ENCODE measurements at regions not wholly inside any gene's neighbourhood (a gene's known extent, or its start where the extent isn't known, plus 50 kb on each side); places are given as distances from the start of the nearest gene placed in this dataset.

DNA sequence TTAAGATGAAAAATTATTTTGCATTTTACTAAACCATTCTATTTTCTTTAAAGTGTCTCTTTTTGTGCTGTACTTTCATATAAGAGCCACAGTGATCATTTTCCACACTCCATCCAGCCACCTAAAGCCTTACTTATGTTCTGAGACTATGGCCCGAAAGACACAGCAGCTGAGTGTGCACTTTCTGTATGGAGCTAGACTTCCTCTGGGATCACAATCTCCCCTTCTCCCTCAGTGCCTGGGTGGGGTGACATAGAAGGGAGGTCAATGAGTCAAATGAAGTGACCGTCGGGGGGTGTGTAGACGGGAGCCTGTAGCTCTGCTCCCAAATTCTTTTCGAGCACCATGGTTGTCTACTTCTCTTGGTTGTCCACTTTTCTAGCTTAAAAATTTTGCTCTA lies 97.8 kb upstream of the ARL4C start:
- H2AFZ ChIP-seq (ENCODE audit: low read depth, low read length) = no peak overlapping the region
- H3K9me3 ChIP-seq (ENCODE audit: low read length) = peaks cover 4% of the 10 kb centered on the region
- no peak overlapping the region for H3K4me3 ChIP-seq (ENCODE audit: low read length)
- no peaks in the 10 kb centered on the region for H3K36me3 ChIP-seq (ENCODE audit: insufficient read depth, low read length)
- H3K4me1 ChIP-seq (ENCODE audit: insufficient read depth, low read length) = peaks cover 26% of the 10 kb centered on the region
- no peaks in the 10 kb centered on the region for H3K27me3 ChIP-seq (ENCODE audit: insufficient read depth, low read length)

DNA sequence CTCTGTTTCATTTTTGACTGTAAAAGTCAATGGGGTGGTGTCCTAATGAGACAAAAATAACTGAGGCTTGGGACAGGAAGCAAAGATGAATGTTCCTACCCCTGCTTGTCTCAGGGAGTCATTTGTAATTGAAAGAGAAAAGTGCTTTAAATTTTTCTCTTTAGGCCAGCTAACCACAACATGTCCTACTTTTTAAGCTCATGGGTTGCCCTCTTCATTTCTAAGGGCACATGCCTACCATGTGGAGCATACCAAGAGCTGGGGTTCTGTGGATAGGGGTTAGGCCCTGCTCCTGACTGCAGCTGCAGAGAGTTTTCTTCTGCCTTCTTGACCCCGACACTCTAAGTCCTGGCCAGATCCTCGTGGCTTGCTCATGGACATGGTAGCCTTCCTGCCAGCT lies 96.8 kb upstream of the ARL4C start:
- Histone ChIP-seq H3K4me3 (ENCODE audit: low read length) (no peak overlapping the region), H3K36me3 (ENCODE audit: insufficient read depth, low read length) (no peaks in the 10 kb centered on the region), H2AFZ (ENCODE audit: low read depth, low read length) (no peak overlapping the region), H3K27me3 (ENCODE audit: insufficient read depth, low read length) (no peaks in the 10 kb centered on the region), H3K9me3 (ENCODE audit: low read length) (peaks cover 4% of the 10 kb centered on the region), H3K4me1 (ENCODE audit: insufficient read depth, low read length) (peaks cover 26% of the 10 kb centered on the region)

DNA sequence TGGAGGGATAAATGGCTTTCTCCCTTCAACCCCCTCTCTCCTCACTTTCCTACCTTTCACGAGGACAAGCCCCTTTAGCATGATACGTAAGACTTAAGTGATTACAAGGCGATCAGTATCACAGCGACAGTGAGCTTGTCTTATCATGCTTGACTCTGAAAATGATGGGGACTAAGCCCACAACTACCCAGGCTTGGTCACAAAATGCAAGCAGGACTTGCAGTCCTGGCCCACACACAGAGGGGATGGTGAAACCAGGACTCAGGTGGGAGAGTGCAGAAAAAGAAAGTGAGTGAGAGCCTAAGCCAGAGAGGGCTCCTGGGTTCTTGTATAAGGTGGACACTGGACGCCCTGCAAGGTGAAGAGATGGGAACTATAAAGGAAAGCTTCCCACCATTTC lies 95.7 kb upstream of the ARL4C start:
- H2AFZ ChIP-seq (ENCODE audit: low read depth, low read length) = no peak overlapping the region
- peaks cover 29% of the 10 kb centered on the region for H3K4me1 ChIP-seq (ENCODE audit: insufficient read depth, low read length)
- no peaks in the 10 kb centered on the region for H3K27me3 ChIP-seq (ENCODE audit: insufficient read depth, low read length)
- peaks cover 4% of the 10 kb centered on the region for H3K9me3 ChIP-seq (ENCODE audit: low read length)
- no peaks in the 10 kb centered on the region for H3K36me3 ChIP-seq (ENCODE audit: insufficient read depth, low read length)
- H3K4me3 ChIP-seq (ENCODE audit: low read length) = no peak overlapping the region

DNA sequence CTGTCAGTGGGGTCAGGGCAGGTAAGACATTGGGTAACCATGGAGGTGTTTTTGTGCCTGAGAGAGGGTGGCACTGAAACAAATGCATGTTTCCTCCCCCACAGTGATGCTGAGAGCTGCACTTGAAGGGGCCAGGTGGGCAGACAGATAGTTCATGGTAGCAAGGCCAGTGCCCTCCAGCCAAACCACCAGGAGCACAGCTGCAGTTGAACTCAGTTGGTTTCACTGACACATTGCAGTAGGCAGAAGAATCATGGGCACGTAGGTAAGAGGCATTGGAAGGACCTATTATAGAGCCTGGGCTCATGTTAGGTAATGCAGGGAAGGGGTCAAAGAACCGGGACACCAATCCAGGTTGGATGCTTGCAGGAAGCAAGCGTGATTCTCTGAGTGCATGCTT lies 93.2 kb upstream of the ARL4C start:
- no peak overlapping the region for H2AFZ ChIP-seq (ENCODE audit: low read depth, low read length)
- peaks cover 4% of the 10 kb centered on the region for H3K9me3 ChIP-seq (ENCODE audit: low read length)
- H3K27me3 ChIP-seq (ENCODE audit: insufficient read depth, low read length) = no peaks in the 10 kb centered on the region
- H3K36me3 ChIP-seq (ENCODE audit: insufficient read depth, low read length) = no peaks in the 10 kb centered on the region
- H3K4me1 ChIP-seq (ENCODE audit: insufficient read depth, low read length) = peaks cover 20% of the 10 kb centered on the region
- H3K4me3 ChIP-seq (ENCODE audit: low read length) = no peak overlapping the region

DNA sequence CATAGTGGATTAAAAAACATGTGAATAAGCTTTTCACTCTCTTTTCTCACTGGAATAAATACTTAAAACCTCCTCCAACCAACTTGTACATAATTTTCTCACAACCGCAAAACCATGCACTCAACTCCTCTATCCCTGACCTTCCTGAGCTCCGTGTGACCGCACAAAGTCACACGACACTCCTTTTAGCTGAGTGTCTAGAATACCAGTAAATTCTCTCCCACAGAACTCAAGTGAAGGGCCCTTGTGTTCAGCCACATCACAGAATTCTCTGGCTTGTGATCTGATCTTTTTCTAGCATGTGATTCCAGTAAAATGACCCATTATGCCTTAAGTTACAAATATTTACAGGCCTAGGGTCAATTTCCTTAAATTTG lies 91.2 kb upstream of the ARL4C start:
- Histone ChIP-seq H3K36me3 (ENCODE audit: insufficient read depth, low read length) (no peaks in the 10 kb centered on the region), H3K4me3 (ENCODE audit: low read length) (no peak overlapping the region), H3K9me3 (ENCODE audit: low read length) (peaks cover 4% of the 10 kb centered on the region), H3K4me1 (ENCODE audit: insufficient read depth, low read length) (peaks cover 20% of the 10 kb centered on the region), H2AFZ (ENCODE audit: low read depth, low read length) (no peak overlapping the region), H3K27me3 (ENCODE audit: insufficient read depth, low read length) (no peaks in the 10 kb centered on the region)

DNA sequence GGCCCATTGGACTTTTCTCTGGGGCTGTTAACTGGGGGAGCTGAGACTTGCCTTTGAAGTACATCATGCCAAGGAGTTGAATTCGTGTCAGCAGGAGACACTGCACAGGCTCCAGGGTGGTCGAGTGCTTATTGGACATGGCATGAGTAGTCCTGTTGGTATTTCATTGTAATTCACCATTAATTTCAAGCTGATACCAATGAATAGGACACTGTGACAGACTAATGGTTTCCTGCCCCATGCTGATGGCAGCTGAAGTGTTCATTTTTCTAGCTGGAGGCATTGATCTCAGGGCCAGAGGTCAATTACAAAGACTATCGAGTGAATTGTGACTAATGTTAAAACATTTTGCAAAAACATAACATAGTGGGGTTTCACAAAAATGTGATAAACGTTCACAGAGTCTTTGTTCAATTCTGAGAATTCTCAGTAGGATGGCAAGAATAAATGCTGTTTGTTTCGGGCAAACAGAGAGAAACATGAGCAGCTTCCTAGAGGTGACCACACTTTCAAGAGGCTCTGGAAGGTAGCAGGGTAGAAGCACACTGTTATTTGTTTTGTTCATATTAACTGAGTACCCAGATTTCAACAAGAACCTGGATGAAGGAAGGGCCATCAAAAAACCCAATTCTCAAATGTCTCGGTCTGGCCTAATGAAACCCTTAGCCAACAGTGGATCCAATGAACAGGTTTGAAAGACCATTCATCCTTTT lies 90.6 kb upstream of the ARL4C start:
- H2AFZ ChIP-seq (ENCODE audit: low read depth, low read length) = no peak overlapping the region
- no peaks in the 10 kb centered on the region for H3K27me3 ChIP-seq (ENCODE audit: insufficient read depth, low read length)
- H3K4me1 ChIP-seq (ENCODE audit: insufficient read depth, low read length) = peaks cover 20% of the 10 kb centered on the region
- H3K9me3 ChIP-seq (ENCODE audit: low read length) = peaks cover 2% of the 10 kb centered on the region
- no peak overlapping the region for H3K4me3 ChIP-seq (ENCODE audit: low read length)
- H3K36me3 ChIP-seq (ENCODE audit: insufficient read depth, low read length) = no peaks in the 10 kb centered on the region

DNA sequence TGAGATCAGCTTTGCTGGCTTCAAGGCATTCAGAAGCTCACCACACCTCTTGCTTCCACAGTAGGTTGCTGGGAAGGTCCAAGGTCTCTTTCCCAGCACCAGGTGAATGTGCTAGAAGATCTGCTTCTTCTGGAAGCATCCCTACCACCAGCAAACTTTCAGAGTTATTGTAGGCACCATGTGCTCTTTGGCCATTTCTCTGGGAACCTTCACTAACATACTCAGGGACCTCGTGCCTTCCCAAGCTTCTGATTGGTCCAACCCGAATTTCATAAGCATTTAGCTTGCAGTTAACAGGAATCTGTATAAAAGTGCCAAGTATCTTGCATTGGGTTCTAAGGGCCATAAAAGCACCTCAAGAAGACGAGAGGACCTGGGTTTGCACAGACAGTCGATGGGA lies 86.5 kb upstream of the ARL4C start:
- no peaks in the 10 kb centered on the region for H3K9me3 ChIP-seq (ENCODE audit: low read length)
- H3K36me3 ChIP-seq (ENCODE audit: insufficient read depth, low read length) = no peaks in the 10 kb centered on the region

DNA sequence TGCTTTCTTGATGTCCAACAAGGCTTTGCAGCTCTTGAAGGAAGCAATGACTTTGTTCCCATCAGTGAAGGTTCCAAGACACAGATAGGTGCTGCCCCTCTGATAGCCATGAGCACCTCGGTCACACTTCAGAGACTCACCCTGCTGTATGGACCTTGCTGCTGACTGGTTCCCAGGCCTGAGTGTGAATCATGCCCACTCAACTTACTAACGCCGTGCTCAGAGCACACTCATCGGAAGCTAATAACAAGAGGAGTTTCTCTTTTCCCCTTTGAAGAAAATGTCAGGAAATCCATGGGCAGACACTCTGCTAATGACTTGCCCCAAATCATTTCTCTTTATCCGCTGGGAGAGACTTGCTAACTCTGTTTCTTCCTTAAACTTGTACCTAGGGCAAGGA lies 83.8 kb upstream of the ARL4C start:
- Histone ChIP-seq H3K9me3 (ENCODE audit: low read length) (no peaks in the 10 kb centered on the region), H3K4me1 (ENCODE audit: insufficient read depth, low read length) (peaks cover 6% of the 10 kb centered on the region), H3K36me3 (ENCODE audit: insufficient read depth, low read length) (no peaks in the 10 kb centered on the region), H3K4me3 (ENCODE audit: low read length) (no peak overlapping the region), H3K27me3 (ENCODE audit: insufficient read depth, low read length) (no peaks in the 10 kb centered on the region), H2AFZ (ENCODE audit: low read depth, low read length) (no peak overlapping the region)

More for the DNA sequence above, 86.5 kb upstream of the ARL4C start:
- Histone ChIP-seq H3K27me3 (ENCODE audit: insufficient read depth, low read length) (no peaks in the 10 kb centered on the region), H3K4me1 (ENCODE audit: insufficient read depth, low read length) (peaks cover 26% of the 10 kb centered on the region), H3K4me3 (ENCODE audit: low read length) (no peak overlapping the region), H2AFZ (ENCODE audit: low read depth, low read length) (no peak overlapping the region)

DNA sequence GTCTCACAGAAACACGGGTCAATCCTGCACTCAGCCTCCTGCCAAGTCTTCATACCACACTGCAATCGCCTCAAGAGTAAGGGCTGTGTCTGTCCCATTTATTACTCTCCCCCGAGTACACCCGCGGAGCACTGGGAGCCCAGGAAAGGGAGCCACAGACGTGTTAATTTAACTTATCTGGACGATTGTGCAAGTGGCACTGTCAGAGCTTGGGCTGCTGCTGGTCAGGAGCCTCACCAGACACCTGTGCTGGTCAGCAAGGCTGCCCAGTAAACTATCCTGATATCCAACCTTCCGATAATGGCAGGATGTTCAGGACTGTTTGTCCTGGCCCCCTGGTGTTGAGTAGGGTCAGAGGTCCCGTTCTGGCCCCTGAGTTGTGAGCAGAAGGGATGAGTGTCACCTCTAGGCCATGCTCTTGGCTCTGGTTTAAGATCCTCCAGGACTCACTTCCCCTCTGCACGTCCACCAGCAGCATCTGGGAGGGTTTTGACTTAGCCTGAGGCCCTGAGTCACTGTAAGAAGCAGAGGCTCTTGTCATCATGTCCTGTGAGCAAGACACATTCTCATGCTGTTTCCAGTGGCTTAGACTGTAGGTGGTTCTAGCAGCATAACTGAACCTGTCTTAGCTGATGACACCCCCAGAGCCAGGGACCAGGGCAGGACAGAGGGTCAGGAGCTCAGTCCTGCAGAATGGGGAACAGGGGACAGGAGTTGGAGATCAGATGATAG lies 82.5 kb upstream of the ARL4C start:
- Histone ChIP-seq H3K9me3 (ENCODE audit: low read length) (no peaks in the 10 kb centered on the region), H3K4me3 (ENCODE audit: low read length) (no peak overlapping the region), H3K4me1 (ENCODE audit: insufficient read depth, low read length) (peaks cover 6% of the 10 kb centered on the region), H3K36me3 (ENCODE audit: insufficient read depth, low read length) (no peaks in the 10 kb centered on the region), H2AFZ (ENCODE audit: low read depth, low read length) (no peak overlapping the region), H3K27me3 (ENCODE audit: insufficient read depth, low read length) (no peaks in the 10 kb centered on the region)

DNA sequence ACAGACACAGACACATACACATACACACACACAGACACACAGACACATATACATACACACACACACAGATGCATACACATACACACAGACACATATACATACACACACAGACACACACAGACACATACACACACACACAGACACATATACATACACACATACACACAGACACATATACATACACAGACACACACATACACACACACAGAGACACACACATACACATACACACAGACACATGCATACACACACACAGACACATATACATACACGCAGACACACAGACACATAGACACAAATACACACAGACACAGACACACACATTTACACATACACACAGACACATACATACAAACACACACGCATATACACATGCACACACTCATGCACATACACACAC lies 81.5 kb upstream of the ARL4C start:
- Histone ChIP-seq H2AFZ (ENCODE audit: low read depth, low read length) (no peak overlapping the region), H3K36me3 (ENCODE audit: insufficient read depth, low read length) (no peaks in the 10 kb centered on the region), H3K9me3 (ENCODE audit: low read length) (no peaks in the 10 kb centered on the region), H3K27me3 (ENCODE audit: insufficient read depth, low read length) (no peaks in the 10 kb centered on the region), H3K4me1 (ENCODE audit: insufficient read depth, low read length) (peaks cover 6% of the 10 kb centered on the region), H3K4me3 (ENCODE audit: low read length) (no peak overlapping the region)

DNA sequence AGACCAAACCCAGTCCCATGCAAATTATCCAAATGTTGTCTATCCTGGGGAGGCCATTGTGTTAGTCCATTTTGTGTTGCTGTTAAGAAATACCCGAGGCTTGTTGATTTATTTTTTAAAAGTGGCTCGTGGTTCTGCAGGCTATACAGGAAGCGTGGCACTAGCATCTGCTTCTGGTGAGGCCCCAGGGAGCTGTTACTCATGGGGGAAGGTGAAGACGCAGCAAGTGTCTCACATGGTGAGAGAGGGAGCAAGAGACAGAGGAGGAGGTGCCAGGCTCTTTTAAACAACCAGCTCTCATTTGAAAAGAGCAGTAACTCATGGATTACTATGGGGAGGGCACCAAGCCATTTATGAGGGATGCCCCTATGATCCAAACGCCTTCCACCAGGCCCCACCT lies 80.3 kb upstream of the ARL4C start:
- H3K27me3 ChIP-seq (ENCODE audit: insufficient read depth, low read length) = no peaks in the 10 kb centered on the region
- H2AFZ ChIP-seq (ENCODE audit: low read depth, low read length) = no peak overlapping the region
- no peak overlapping the region for H3K4me3 ChIP-seq (ENCODE audit: low read length)
- H3K4me1 ChIP-seq (ENCODE audit: insufficient read depth, low read length) = peaks cover 6% of the 10 kb centered on the region
- H3K36me3 ChIP-seq (ENCODE audit: insufficient read depth, low read length) = no peaks in the 10 kb centered on the region
- H3K9me3 ChIP-seq (ENCODE audit: low read length) = no peaks in the 10 kb centered on the region

DNA sequence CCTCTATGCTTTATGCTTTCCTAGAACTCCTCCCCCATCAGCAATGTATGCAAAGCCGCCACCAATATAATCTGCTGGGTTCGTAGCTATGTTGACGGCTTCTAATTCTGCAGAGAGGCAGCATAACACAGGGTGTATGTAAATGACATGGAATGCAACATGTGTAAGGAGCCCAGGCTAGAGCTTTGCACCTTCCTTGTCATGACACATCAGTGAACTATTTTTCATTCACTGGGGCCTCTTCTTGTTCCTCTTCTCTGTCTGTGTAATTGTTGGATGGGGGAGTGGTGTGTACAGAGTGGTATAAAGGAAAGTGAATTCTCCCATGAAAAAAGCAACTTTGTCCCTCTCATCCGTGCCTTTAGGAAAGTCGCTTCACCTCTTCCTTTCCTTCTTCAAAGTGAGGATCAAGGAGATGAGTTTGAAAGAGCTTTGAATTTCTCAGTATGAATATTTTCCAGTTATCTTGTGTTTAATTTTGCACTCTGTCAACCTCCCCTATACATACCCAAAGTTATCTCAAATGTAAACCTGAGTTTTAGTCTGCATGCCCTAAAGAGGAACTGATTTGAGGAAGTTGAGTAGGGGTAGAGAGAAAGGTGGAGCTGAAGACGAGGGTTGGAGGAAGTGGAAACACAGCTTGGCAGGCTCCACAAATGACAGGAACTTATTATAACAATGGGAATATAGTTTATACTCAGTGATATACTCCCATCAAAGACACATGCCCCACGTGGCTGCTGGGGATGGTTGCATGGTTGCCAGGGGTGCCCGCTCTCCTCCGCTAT lies 74.9 kb upstream of the ARL4C start:
- Histone ChIP-seq H3K36me3 (ENCODE audit: insufficient read depth, low read length) (no peaks in the 10 kb centered on the region), H3K27me3 (ENCODE audit: insufficient read depth, low read length) (no peaks in the 10 kb centered on the region), H3K4me1 (ENCODE audit: insufficient read depth, low read length) (peaks cover 23% of the 10 kb centered on the region), H3K4me3 (ENCODE audit: low read length) (no peak overlapping the region), H2AFZ (ENCODE audit: low read depth, low read length) (no peak overlapping the region), H3K9me3 (ENCODE audit: low read length) (peaks cover 3% of the 10 kb centered on the region)

DNA sequence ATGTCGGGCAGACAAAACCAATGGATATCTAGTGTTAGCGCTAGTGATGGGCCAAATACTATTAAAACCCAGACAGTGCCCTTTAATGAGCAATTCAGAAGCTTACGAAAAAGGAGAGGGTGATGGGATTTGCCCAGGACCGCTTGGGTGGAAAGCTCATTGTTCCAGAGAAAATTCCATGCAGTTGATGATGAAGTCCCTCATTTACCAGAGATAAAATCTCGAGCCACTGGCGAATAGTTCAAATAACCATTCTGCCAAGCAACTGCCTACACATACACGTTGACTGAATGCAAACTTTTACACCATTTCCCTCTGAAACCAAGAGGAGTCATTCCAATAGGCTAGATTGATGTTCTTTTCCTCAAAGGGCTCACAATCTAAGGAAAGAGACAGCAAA lies 73.6 kb upstream of the ARL4C start:
- H3K27me3 ChIP-seq (ENCODE audit: insufficient read depth, low read length) = no peaks in the 10 kb centered on the region
- peaks cover 3% of the 10 kb centered on the region for H3K9me3 ChIP-seq (ENCODE audit: low read length)
- peaks cover 35% of the 10 kb centered on the region for H3K4me1 ChIP-seq (ENCODE audit: insufficient read depth, low read length)
- no peak overlapping the region for H3K4me3 ChIP-seq (ENCODE audit: low read length)
- H2AFZ ChIP-seq (ENCODE audit: low read depth, low read length) = no peak overlapping the region
- H3K36me3 ChIP-seq (ENCODE audit: insufficient read depth, low read length) = no peaks in the 10 kb centered on the region

All from neuron (in vitro differentiated cells).